Ishikawa (cell line): ENCODE measurements at regions not wholly inside any gene's neighbourhood (a gene's known extent, or its start where the extent isn't known, plus 50 kb on each side); places are given as distances from the start of the nearest gene placed in this dataset.

ENCODE experiments used
- CEBPB ChIP-seq: IDR thresholded peaks from 2 replicates; pipeline ENCODE4 v1.6.1; 2012
- CREB1 ChIP-seq: IDR thresholded peaks from 2 replicates; pipeline ENCODE4 v1.6.1; 2012; ENCODE audit warnings: low read depth
- EGR1 ChIP-seq: IDR thresholded peaks from 2 replicates; pipeline ENCODE4 v1.6.1; 2012
- EP300 ChIP-seq: IDR thresholded peaks from 2 replicates; pipeline ENCODE4 v1.6.1; 2012; ENCODE audit warnings: borderline replicate concordance
- FOXM1 ChIP-seq: IDR thresholded peaks from 2 replicates; pipeline ENCODE4 v1.6.1; 2012; ENCODE audit warnings: low read depth, borderline replicate concordance
- MAX ChIP-seq: IDR thresholded peaks from 2 replicates; pipeline ENCODE4 v1.6.1; 2012
- NFIC ChIP-seq: IDR thresholded peaks from 2 replicates; pipeline ENCODE4 v1.6.1; 2012
- RAD21 ChIP-seq: IDR thresholded peaks from 2 replicates; pipeline ENCODE4 v1.6.1; 2012; ENCODE audit warnings: low read depth
- REST ChIP-seq: IDR thresholded peaks from 2 replicates; pipeline ENCODE4 v1.6.1; 2012; ENCODE audit warnings: low read depth, mild to moderate bottlenecking
- TAF1 ChIP-seq: IDR thresholded peaks from 2 replicates; pipeline ENCODE4 v1.6.1; 2012; ENCODE audit warnings: low read depth, mild to moderate bottlenecking
- TCF12 ChIP-seq: IDR thresholded peaks from 2 replicates; pipeline ENCODE4 v1.6.1; 2012; ENCODE audit warnings: low read depth
- TEAD4 ChIP-seq: IDR thresholded peaks from 2 replicates; pipeline ENCODE4 v1.6.1; 2012
- USF1 ChIP-seq: IDR thresholded peaks from 2 replicates; pipeline ENCODE4 v1.6.1; 2012
- YY1 ChIP-seq: IDR thresholded peaks from 2 replicates; pipeline ENCODE4 v1.6.1; 2012; ENCODE audit warnings: low read depth
- ZBTB7A ChIP-seq: IDR thresholded peaks from 2 replicates; pipeline ENCODE4 v1.6.1; 2012; ENCODE audit warnings: low read depth

GRCh38 chr10:117788911-117789310 lies 246.4 kb downstream of the EMX2 start:
- TF ChIP-seq EGR1 (no peak), EP300 (no peak), MAX (no peak), CEBPB (no peak), TCF12 (no peak), TAF1 (no peak), TEAD4 (no peak), FOXM1 (no peak), ZBTB7A (no peak), NFIC (no peak), USF1 (no peak), REST (no peak), RAD21 (no peak)

- TF ChIP-seq FOXM1: no peak
- no peak for TF ChIP-seq MAX
- no peak for TF ChIP-seq ZBTB7A
- TF ChIP-seq REST: no peak
These were observed 247.6 kb downstream of the EMX2 start for GRCh38 chr10:117790179-117790578.

- TF ChIP-seq ZBTB7A: no peak
These were observed 248.1 kb downstream of the EMX2 start for GRCh38 chr10:117790621-117791020.

- TF ChIP-seq USF1 (no peak), FOXM1 (no peak), EGR1 (no peak), MAX (no peak)
These were observed 249.7 kb downstream of the EMX2 start for GRCh38 chr10:117792214-117792613.

- no peak for TF ChIP-seq EP300
- no peak for TF ChIP-seq MAX
- TF ChIP-seq YY1: no peak
- TF ChIP-seq NFIC: no peak
- TF ChIP-seq CEBPB: no peak
- TF ChIP-seq TAF1: no peak
- TF ChIP-seq CREB1: no peak
- no peak for TF ChIP-seq EGR1
- no peak for TF ChIP-seq ZBTB7A
- TF ChIP-seq TCF12: no peak
- no peak for TF ChIP-seq USF1
- no peak for TF ChIP-seq FOXM1
- TF ChIP-seq REST: no peak
- no peak for TF ChIP-seq TEAD4
- TF ChIP-seq RAD21: no peak
These were observed 250.5 kb downstream of the RAB11FIP2 start for GRCh38 chr10:117796130-117796745.
